ENCODE measurements at regions not wholly inside any gene's neighbourhood (a gene's known extent, or its start where the extent isn't known, plus 50 kb on each side); places are given as distances from the start of the nearest gene placed in this dataset.

DNA sequence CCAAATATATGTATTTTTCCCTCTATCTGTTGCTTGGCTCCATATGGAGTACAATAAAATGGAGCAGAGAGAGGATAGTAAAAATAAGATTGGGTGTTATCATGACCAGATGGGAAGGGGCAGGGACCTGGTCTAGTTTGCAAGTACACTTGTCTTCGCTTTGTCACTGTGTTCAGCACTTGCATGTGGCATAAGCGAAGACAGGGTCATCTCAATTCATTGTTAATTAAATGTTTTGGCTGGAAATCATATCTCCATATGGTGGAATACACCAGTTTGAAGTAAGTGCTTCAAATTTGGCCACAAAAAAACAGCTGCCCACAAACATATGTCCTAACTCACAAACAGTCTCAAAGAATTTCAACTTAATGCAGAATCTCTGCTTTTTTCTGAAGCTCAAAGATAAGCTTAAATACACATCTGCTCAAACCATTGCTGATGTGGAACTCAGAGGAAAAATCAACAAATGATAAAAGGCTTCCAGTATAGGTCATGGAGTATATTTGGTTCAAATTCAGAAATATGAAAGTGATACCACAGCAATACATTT is 865.4 kb downstream of the TLE4 start:
- POLR2A ChIA-PET: no interaction called here
- Histone ChIP-seq H3K79me2 (ENCODE audit: control insufficient read depth, insufficient read depth, low read length) (no peaks in the 10 kb centered on the region), H2AFZ (ENCODE audit: control insufficient read depth, low read depth, low read length) (no peak overlapping the region), H3K4me3 (no peak overlapping the region), H3K36me3 (ENCODE audit: control insufficient read depth in 2 of 2, insufficient read depth in 2 of 2, low read length in 1 of 2) (no peaks in the 10 kb centered on the region), H3K27me3 (replicated peaks in 1 of 2; ENCODE audit: control insufficient read depth in 2 of 2, insufficient read depth in 2 of 2, low read length in 1 of 2) (no peaks in the 10 kb centered on the region), H3K27ac (ENCODE audit: control insufficient read depth, insufficient read depth) (no peak overlapping the region), H3K9me3 (replicated peaks; ENCODE audit: control insufficient read depth, insufficient read depth, low read length) (no peaks in the 10 kb centered on the region), H3K4me2 (ENCODE audit: control insufficient read depth, insufficient read depth) (no peak overlapping the region), H3K4me1 (ENCODE audit: control insufficient read depth, insufficient read depth, low read length) (no peaks in the 10 kb centered on the region), H4K20me1 (ENCODE audit: control insufficient read depth, insufficient read depth) (no peaks in the 10 kb centered on the region), H3K9ac (ENCODE audit: control insufficient read depth, insufficient read depth, low read length) (no peak overlapping the region)
- SMC1A ChIA-PET (ENCODE audit: uncharacterized antibody, unreplicated experiment): no interaction called here
- DNase-seq (ENCODE audit: low read depth, low spot score): no peak
- 0% methylated on average over 2 of the region's 2 CpGs for WGBS (ENCODE audit: insufficient coverage, insufficient replicate concordance, low lambda C conversion rate, missing lambda C conversion rate)
- FAIRE-seq: no peak
- in situ Hi-C loops (cut with MboI): no loop called here
- CTCF ChIA-PET: no interaction called here
- RAD21 ChIA-PET (ENCODE audit: unreplicated experiment): no interaction called here
- intact Hi-C loops (cut with micrococcal nuclease; ENCODE audit: unreplicated experiment): no loop called here
- ATAC-seq: no peak
- no TSS peak for BruUV-seq (replicated peaks)
- TF ChIP-seq SMAD1 (IDR thresholded peaks at IDR 0.05; ENCODE audit: low read depth, partially characterized antibody): no peak
- TF ChIP-seq CHD1 (IDR thresholded peaks at IDR 0.05; ENCODE audit: low read depth, low read length): no peak
- TF ChIP-seq, protein P1, sequence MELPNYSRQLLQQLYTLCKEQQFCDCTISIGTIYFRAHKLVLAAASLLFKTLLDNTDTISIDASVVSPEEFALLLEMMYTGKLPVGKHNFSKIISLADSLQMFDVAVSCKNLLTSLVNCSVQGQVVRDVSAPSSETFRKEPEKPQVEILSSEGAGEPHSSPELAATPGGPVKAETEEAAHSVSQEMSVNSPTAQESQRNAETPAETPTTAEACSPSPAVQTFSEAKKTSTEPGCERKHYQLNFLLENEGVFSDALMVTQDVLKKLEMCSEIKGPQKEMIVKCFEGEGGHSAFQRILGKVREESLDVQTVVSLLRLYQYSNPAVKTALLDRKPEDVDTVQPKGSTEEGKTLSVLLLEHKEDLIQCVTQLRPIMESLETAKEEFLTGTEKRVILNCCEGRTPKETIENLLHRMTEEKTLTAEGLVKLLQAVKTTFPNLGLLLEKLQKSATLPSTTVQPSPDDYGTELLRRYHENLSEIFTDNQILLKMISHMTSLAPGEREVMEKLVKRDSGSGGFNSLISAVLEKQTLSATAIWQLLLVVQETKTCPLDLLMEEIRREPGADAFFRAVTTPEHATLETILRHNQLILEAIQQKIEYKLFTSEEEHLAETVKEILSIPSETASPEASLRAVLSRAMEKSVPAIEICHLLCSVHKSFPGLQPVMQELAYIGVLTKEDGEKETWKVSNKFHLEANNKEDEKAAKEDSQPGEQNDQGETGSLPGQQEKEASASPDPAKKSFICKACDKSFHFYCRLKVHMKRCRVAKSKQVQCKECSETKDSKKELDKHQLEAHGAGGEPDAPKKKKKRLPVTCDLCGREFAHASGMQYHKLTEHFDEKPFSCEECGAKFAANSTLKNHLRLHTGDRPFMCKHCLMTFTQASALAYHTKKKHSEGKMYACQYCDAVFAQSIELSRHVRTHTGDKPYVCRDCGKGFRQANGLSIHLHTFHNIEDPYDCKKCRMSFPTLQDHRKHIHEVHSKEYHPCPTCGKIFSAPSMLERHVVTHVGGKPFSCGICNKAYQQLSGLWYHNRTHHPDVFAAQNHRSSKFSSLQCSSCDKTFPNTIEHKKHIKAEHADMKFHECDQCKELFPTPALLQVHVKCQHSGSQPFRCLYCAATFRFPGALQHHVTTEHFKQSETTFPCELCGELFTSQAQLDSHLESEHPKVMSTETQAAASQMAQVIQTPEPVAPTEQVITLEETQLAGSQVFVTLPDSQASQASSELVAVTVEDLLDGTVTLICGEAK (IDR thresholded peaks at IDR 0.05; ENCODE audit: borderline replicate concordance): no peak
- TF ChIP-seq POLR2AphosphoS5 (IDR thresholded peaks at IDR 0.05; ENCODE audit: low read length): no peak
- TF ChIP-seq, protein P2, sequence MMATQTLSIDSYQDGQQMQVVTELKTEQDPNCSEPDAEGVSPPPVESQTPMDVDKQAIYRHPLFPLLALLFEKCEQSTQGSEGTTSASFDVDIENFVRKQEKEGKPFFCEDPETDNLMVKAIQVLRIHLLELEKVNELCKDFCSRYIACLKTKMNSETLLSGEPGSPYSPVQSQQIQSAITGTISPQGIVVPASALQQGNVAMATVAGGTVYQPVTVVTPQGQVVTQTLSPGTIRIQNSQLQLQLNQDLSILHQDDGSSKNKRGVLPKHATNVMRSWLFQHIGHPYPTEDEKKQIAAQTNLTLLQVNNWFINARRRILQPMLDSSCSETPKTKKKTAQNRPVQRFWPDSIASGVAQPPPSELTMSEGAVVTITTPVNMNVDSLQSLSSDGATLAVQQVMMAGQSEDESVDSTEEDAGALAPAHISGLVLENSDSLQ (IDR thresholded peaks at IDR 0.05): no peak
- no peak for TF ChIP-seq TCF3 (IDR thresholded peaks at IDR 0.05; ENCODE audit: borderline replicate concordance, insufficient read depth, low read depth, low read length)
- TF ChIP-seq, protein P3, sequence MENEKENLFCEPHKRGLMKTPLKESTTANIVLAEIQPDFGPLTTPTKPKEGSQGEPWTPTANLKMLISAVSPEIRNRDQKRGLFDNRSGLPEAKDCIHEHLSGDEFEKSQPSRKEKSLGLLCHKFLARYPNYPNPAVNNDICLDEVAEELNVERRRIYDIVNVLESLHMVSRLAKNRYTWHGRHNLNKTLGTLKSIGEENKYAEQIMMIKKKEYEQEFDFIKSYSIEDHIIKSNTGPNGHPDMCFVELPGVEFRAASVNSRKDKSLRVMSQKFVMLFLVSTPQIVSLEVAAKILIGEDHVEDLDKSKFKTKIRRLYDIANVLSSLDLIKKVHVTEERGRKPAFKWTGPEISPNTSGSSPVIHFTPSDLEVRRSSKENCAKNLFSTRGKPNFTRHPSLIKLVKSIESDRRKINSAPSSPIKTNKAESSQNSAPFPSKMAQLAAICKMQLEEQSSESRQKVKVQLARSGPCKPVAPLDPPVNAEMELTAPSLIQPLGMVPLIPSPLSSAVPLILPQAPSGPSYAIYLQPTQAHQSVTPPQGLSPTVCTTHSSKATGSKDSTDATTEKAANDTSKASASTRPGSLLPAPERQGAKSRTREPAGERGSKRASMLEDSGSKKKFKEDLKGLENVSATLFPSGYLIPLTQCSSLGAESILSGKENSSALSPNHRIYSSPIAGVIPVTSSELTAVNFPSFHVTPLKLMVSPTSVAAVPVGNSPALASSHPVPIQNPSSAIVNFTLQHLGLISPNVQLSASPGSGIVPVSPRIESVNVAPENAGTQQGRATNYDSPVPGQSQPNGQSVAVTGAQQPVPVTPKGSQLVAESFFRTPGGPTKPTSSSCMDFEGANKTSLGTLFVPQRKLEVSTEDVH (IDR thresholded peaks at IDR 0.05; ENCODE audit: low read depth, partially characterized antibody): no peak
- TF ChIP-seq, protein P4, sequence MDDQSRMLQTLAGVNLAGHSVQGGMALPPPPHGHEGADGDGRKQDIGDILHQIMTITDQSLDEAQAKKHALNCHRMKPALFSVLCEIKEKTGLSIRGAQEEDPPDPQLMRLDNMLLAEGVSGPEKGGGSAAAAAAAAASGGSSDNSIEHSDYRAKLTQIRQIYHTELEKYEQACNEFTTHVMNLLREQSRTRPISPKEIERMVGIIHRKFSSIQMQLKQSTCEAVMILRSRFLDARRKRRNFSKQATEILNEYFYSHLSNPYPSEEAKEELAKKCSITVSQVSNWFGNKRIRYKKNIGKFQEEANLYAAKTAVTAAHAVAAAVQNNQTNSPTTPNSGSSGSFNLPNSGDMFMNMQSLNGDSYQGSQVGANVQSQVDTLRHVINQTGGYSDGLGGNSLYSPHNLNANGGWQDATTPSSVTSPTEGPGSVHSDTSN (IDR thresholded peaks at IDR 0.05; ENCODE audit: insufficient replicate concordance, low read depth, low read length): no peak
- no peak for TF ChIP-seq ZNF24 (IDR thresholded peaks at IDR 0.05)
- TF ChIP-seq POLR2A (IDR thresholded peaks at IDR 0.05; ENCODE audit: low read depth, low read length): no peak
- TF ChIP-seq POLR2AphosphoS2 (IDR thresholded peaks at IDR 0.05; ENCODE audit: low read depth, low read length): no peak
- no peak for TF ChIP-seq HCFC1 (IDR thresholded peaks at IDR 0.05; ENCODE audit: low read length)
- no peak for TF ChIP-seq EZH2 (IDR thresholded peaks at IDR 0.05; ENCODE audit: borderline replicate concordance, control insufficient read depth, low read depth, low read length)
- TF ChIP-seq ETV6 (conservative IDR thresholded peaks at IDR 0.05 in 1 of 2, IDR thresholded peaks at IDR 0.05 in 1 of 2; ENCODE audit: borderline replicate concordance in 1 of 2, low read depth in 1 of 2): no peak
- no peak for TF ChIP-seq ZNF207 (IDR thresholded peaks at IDR 0.05; ENCODE audit: borderline replicate concordance)

Data from GM12878 (cell line).